ENCODE measurements at regions not wholly inside any gene's neighbourhood (a gene's known extent, or its start where the extent isn't known, plus 50 kb on each side); places are given as distances from the start of the nearest gene placed in this dataset.

DNA sequence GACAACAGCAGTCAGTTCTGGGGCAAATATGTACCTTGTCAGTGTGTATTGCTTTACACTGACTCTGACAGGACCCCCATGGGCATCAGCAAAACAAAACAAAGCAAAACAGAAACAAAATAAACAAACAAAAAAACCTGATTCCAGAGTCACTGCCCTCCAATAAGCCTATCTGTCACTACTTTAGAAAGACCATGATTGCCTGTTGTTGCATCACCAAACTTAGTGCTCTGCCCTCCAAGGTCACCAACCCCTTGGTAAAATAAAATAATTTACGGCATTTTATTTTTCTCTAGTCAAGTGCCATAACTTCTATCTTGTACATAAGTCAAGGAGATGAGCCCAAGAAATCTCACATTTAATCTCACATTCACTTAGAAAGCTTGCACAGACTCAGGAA lies 120.9 kb upstream of the ADAMTS3 start:
- TF ChIP-seq, protein P1, sequence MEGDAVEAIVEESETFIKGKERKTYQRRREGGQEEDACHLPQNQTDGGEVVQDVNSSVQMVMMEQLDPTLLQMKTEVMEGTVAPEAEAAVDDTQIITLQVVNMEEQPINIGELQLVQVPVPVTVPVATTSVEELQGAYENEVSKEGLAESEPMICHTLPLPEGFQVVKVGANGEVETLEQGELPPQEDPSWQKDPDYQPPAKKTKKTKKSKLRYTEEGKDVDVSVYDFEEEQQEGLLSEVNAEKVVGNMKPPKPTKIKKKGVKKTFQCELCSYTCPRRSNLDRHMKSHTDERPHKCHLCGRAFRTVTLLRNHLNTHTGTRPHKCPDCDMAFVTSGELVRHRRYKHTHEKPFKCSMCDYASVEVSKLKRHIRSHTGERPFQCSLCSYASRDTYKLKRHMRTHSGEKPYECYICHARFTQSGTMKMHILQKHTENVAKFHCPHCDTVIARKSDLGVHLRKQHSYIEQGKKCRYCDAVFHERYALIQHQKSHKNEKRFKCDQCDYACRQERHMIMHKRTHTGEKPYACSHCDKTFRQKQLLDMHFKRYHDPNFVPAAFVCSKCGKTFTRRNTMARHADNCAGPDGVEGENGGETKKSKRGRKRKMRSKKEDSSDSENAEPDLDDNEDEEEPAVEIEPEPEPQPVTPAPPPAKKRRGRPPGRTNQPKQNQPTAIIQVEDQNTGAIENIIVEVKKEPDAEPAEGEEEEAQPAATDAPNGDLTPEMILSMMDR (IDR thresholded peaks at IDR 0.05), result no peak
- no peak for TF ChIP-seq POLR2A (IDR thresholded peaks at IDR 0.05)

Measured in esophagus squamous epithelium (tissue), 4 donors.